GM23338 (cell line): ENCODE measurements at regions not wholly inside any gene's neighbourhood (a gene's known extent, or its start where the extent isn't known, plus 50 kb on each side); places are given as distances from the start of the nearest gene placed in this dataset.

Experiments
- ATAC-seq: fragments of 200-7000 bp; cut with Tn5 transposase; 3 replicates; pipeline ENCODE4 v1.9.1; 2020
- DNase-seq: peaks from one replicate; pipeline ENCODE4 v3.0.0-alpha.2; 2015; ENCODE audit warnings: low spot score
- H2AFZ ChIP-seq: fragments of 200-600 bp; sonication (generic); 2 replicates; pipeline ENCODE4 v1.8.0; 2016; ENCODE audit warnings: antibody characterized with exemption, mild to moderate bottlenecking, moderate library complexity
- H3F3A ChIP-seq: fragments of 200-600 bp; sonication (generic); replicated peaks from 2 replicates; pipeline ENCODE4 v1.8.0; 2017; ENCODE audit warnings: antibody characterized with exemption, mixed run types, low read depth
- H3K27ac ChIP-seq: fragments of 200-600 bp; sonication (generic); 2 replicates; pipeline ENCODE4 v1.6.1; 2016; ENCODE audit warnings: low read depth
- H3K27me3 ChIP-seq: fragments of 200-600 bp; sonication (generic); 2 replicates; pipeline ENCODE4 v1.8.0; 2016; ENCODE audit warnings: mild to moderate bottlenecking, mixed run types, moderate library complexity; ENCODE audit not compliant: insufficient read depth
- H3K36me3 ChIP-seq: fragments of 200-600 bp; sonication (generic); 2 replicates; pipeline ENCODE4 v1.8.0; 2016; ENCODE audit warnings: mild to moderate bottlenecking; ENCODE audit not compliant: insufficient read depth
- H3K4me1 ChIP-seq: fragments of 200-600 bp; sonication (generic); 2 replicates; pipeline ENCODE4 v1.8.0; 2016; ENCODE audit warnings: mild to moderate bottlenecking, moderate library complexity; ENCODE audit not compliant: insufficient read depth
- H3K4me2 ChIP-seq: fragments of 200-600 bp; sonication (generic); 2 replicates; pipeline ENCODE4 v1.7.1; 2017; ENCODE audit warnings: mixed run types
- H3K4me3 ChIP-seq: fragments of 200-600 bp; sonication (generic); 2 replicates; pipeline ENCODE4 v1.6.1; 2016; ENCODE audit warnings: mixed run types
- H3K79me2 ChIP-seq: fragments of 200-600 bp; sonication (generic); replicated peaks from 2 replicates; pipeline ENCODE4 v1.8.0; 2017; ENCODE audit warnings: mild to moderate bottlenecking; ENCODE audit not compliant: insufficient read depth
- H3K9me2 ChIP-seq: fragments of 200-600 bp; sonication (generic); 2 replicates; pipeline ENCODE4 v1.8.0; 2017; ENCODE audit not compliant: insufficient read depth
- H4K20me1 ChIP-seq: fragments of 200-600 bp; sonication (generic); replicated peaks from 2 replicates; pipeline ENCODE4 v1.8.0; 2017; ENCODE audit warnings: mild to moderate bottlenecking; ENCODE audit not compliant: insufficient read depth
- H3K27ac Mint-ChIP-seq: 2 replicates; pipeline ENCODE4 v1.8.0; 2020; ENCODE audit warnings: inconsistent platforms, mild to moderate bottlenecking, moderate library complexity, mixed read lengths
- H3K27me3 Mint-ChIP-seq: 3 replicates; pipeline ENCODE4 v1.8.0; 2022; ENCODE audit warnings: low read depth, mild to moderate bottlenecking, moderate library complexity, mixed read lengths, inconsistent platforms; ENCODE audit not compliant: insufficient read depth, poor library complexity
- H3K36me3 Mint-ChIP-seq: 3 replicates; pipeline ENCODE4 v1.8.0; 2021; ENCODE audit warnings: low read depth, mild to moderate bottlenecking, inconsistent platforms, moderate library complexity, mixed read lengths
- H3K4me1 Mint-ChIP-seq: 3 replicates; pipeline ENCODE4 v1.8.0; 2020; ENCODE audit warnings: mild to moderate bottlenecking, inconsistent platforms, mixed read lengths
- H3K4me3 Mint-ChIP-seq: 3 replicates; pipeline ENCODE4 v1.8.0; 2021; ENCODE audit warnings: moderate library complexity, mild to moderate bottlenecking, inconsistent platforms, mixed read lengths
- H3K9me3 Mint-ChIP-seq: 3 replicates; pipeline ENCODE4 v1.8.0; 2020; ENCODE audit warnings: moderate library complexity, mild to moderate bottlenecking, inconsistent platforms, mixed read lengths
- CTCF ChIP-seq, 2 experiments: fragments of 200-600 bp in 1 of 2; sonication (generic) in 1 of 2; conservative IDR thresholded peaks; 2 replicates each; pipeline versions ENCODE4 v1.5.1 to v1.6.1; 2016 to 2017; ENCODE audit warnings: antibody characterized with exemption in 2 of 2, low read depth in 2 of 2, mild to moderate bottlenecking in 2 of 2, moderate library complexity in 1 of 2
- EZH2 ChIP-seq: fragments of 200-600 bp; sonication (generic); IDR thresholded peaks from one replicate; pipeline ENCODE4 v1.8.0; 2017; ENCODE audit warnings: antibody characterized with exemption, mild to moderate bottlenecking, low read depth; ENCODE audit not compliant: unreplicated experiment
- EZH2phosphoT487 ChIP-seq: fragments of 200-600 bp; sonication (generic); IDR thresholded peaks from one replicate; pipeline ENCODE4 v1.8.1; 2018; ENCODE audit warnings: antibody characterized with exemption; ENCODE audit not compliant: unreplicated experiment
- JUNB ChIP-seq: IDR thresholded peaks from one replicate; pipeline ENCODE4 v1.6.1; 2016; ENCODE audit warnings: antibody characterized with exemption; ENCODE audit not compliant: unreplicated experiment
- NANOG ChIP-seq: IDR thresholded peaks from 2 replicates; pipeline ENCODE4 v1.6.1; 2016; ENCODE audit warnings: antibody characterized with exemption, borderline replicate concordance
- POLR2AphosphoS5 ChIP-seq: IDR thresholded peaks from 2 replicates; pipeline ENCODE4 v1.6.1; 2016; ENCODE audit warnings: antibody characterized with exemption, low read depth
- REST ChIP-seq: IDR thresholded peaks from one replicate; pipeline ENCODE4 v1.6.1; 2018; ENCODE audit warnings: antibody characterized with exemption; ENCODE audit not compliant: unreplicated experiment
- STAT1 ChIP-seq: IDR thresholded peaks from one replicate; pipeline ENCODE4 v1.6.1; 2016; ENCODE audit warnings: antibody characterized with exemption; ENCODE audit not compliant: unreplicated experiment
- ZNF114 ChIP-seq: fragments of 250-450 bp; sonication (Bioruptor Pico); IDR thresholded peaks from 2 replicates; pipeline ENCODE4 v1.5.0; 2020; ENCODE audit warnings: mild to moderate bottlenecking, moderate library complexity
- ZNF331 ChIP-seq: fragments of 250-450 bp; sonication (Bioruptor Pico); IDR thresholded peaks from 2 replicates; pipeline ENCODE4 v1.5.0; 2020; ENCODE audit warnings: low read depth, mild to moderate bottlenecking, moderate library complexity
- TF ChIP-seq, protein P1 (sequence below): IDR thresholded peaks from 2 replicates; pipeline ENCODE4 v1.6.1; 2016; ENCODE audit warnings: antibody characterized with exemption
- TF ChIP-seq, protein P2 (sequence below): fragments of 250-450 bp; sonication (Bioruptor Pico); IDR thresholded peaks from 2 replicates; pipeline ENCODE4 v1.5.0; 2020; ENCODE audit warnings: mild to moderate bottlenecking, moderate library complexity

DNA sequence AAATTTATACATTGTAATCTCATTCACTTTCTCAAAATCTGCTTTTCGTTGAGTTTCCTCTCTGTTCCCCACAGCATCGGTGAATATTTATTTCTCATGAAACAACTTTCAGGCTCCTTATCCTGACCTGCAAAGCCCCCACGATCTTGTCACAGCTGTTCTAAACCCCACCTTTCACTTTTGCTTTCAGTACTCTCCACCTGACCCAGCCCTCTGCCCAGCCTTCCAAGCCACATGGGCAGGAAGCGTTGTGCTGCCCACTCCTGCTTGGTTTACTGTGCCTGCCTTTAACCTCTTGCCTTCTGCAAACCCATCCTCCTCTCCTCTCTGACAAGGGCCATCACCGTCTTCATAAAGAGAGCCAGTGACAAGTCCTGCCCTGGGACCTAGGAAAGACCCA lies 262.5 kb downstream of the GALR1 start:
- H3K27ac ChIP-seq: no peak overlapping the region
- no peaks in the 10 kb centered on the region for H3K9me2 ChIP-seq
- ATAC-seq (no peak), DNase-seq (no peak)
- no peaks in the 10 kb centered on the region for H3K27me3 ChIP-seq
- H3F3A ChIP-seq: no peaks in the 10 kb centered on the region
- TF ChIP-seq, protein P1, sequence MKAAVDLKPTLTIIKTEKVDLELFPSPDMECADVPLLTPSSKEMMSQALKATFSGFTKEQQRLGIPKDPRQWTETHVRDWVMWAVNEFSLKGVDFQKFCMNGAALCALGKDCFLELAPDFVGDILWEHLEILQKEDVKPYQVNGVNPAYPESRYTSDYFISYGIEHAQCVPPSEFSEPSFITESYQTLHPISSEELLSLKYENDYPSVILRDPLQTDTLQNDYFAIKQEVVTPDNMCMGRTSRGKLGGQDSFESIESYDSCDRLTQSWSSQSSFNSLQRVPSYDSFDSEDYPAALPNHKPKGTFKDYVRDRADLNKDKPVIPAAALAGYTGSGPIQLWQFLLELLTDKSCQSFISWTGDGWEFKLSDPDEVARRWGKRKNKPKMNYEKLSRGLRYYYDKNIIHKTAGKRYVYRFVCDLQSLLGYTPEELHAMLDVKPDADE: no peak
- no peak for TF ChIP-seq NANOG
- TF ChIP-seq, protein P2, sequence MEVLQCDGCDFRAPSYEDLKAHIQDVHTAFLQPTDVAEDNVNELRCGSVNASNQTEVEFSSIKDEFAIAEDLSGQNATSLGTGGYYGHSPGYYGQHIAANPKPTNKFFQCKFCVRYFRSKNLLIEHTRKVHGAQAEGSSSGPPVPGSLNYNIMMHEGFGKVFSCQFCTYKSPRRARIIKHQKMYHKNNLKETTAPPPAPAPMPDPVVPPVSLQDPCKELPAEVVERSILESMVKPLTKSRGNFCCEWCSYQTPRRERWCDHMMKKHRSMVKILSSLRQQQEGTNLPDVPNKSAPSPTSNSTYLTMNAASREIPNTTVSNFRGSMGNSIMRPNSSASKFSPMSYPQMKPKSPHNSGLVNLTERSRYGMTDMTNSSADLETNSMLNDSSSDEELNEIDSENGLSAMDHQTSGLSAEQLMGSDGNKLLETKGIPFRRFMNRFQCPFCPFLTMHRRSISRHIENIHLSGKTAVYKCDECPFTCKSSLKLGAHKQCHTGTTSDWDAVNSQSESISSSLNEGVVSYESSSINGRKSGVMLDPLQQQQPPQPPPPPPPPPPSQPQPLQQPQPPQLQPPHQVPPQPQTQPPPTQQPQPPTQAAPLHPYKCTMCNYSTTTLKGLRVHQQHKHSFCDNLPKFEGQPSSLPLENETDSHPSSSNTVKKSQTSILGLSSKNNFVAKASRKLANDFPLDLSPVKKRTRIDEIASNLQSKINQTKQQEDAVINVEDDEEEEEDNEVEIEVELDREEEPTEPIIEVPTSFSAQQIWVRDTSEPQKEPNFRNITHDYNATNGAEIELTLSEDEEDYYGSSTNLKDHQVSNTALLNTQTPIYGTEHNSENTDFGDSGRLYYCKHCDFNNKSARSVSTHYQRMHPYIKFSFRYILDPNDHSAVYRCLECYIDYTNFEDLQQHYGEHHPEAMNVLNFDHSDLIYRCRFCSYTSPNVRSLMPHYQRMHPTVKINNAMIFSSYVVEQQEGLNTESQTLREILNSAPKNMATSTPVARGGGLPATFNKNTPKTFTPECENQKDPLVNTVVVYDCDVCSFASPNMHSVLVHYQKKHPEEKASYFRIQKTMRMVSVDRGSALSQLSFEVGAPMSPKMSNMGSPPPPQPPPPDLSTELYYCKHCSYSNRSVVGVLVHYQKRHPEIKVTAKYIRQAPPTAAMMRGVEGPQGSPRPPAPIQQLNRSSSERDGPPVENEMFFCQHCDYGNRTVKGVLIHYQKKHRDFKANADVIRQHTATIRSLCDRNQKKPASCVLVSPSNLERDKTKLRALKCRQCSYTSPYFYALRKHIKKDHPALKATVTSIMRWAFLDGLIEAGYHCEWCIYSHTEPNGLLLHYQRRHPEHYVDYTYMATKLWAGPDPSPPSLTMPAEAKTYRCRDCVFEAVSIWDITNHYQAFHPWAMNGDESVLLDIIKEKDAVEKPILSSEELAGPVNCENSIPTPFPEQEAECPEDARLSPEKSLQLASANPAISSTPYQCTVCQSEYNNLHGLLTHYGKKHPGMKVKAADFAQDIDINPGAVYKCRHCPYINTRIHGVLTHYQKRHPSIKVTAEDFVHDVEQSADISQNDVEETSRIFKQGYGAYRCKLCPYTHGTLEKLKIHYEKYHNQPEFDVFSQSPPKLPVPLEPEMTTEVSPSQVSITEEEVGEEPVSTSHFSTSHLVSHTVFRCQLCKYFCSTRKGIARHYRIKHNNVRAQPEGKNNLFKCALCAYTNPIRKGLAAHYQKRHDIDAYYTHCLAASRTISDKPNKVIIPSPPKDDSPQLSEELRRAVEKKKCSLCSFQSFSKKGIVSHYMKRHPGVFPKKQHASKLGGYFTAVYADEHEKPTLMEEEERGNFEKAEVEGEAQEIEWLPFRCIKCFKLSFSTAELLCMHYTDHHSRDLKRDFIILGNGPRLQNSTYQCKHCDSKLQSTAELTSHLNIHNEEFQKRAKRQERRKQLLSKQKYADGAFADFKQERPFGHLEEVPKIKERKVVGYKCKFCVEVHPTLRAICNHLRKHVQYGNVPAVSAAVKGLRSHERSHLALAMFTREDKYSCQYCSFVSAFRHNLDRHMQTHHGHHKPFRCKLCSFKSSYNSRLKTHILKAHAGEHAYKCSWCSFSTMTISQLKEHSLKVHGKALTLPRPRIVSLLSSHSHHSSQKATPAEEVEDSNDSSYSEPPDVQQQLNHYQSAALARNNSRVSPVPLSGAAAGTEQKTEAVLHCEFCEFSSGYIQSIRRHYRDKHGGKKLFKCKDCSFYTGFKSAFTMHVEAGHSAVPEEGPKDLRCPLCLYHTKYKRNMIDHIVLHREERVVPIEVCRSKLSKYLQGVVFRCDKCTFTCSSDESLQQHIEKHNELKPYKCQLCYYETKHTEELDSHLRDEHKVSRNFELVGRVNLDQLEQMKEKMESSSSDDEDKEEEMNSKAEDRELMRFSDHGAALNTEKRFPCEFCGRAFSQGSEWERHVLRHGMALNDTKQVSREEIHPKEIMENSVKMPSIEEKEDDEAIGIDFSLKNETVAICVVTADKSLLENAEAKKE (CRISPR knock-in tag): no peak
- no peak for TF ChIP-seq ZNF331 (CRISPR knock-in tag)
- no peak for TF ChIP-seq POLR2AphosphoS5
- TF ChIP-seq ZNF114 (CRISPR knock-in tag): no peak
- no peak for TF ChIP-seq JUNB
- TF ChIP-seq EZH2phosphoT487: no peak
- no peak for TF ChIP-seq CTCF (conservative IDR thresholded peaks at IDR 0.05; ENCODE audit: low read depth in 2 of 2)
- TF ChIP-seq STAT1: no peak
- TF ChIP-seq EZH2: no peak
- no peak for TF ChIP-seq REST
- H3K4me3 Mint-ChIP-seq: no peak overlapping the region
- H3K4me1 Mint-ChIP-seq: no peaks in the 10 kb centered on the region
- H3K79me2 ChIP-seq: no peaks in the 10 kb centered on the region
- no peaks in the 10 kb centered on the region for H3K27me3 Mint-ChIP-seq
- no peaks in the 10 kb centered on the region for H3K36me3 ChIP-seq
- no peak overlapping the region for H2AFZ ChIP-seq
- no peaks in the 10 kb centered on the region for H3K4me1 ChIP-seq
- H3K4me2 ChIP-seq: no peak overlapping the region
- no peak overlapping the region for H3K4me3 ChIP-seq
- no peaks in the 10 kb centered on the region; the same call in 2 of the 3 replicates for H3K36me3 Mint-ChIP-seq
- H3K9me3 Mint-ChIP-seq: peaks cover 14% of the 10 kb centered on the region
- no peaks in the 10 kb centered on the region for H4K20me1 ChIP-seq
- H3K27ac Mint-ChIP-seq: no peak overlapping the region
